ENCODE measurements at regions not wholly inside any gene's neighbourhood (a gene's known extent, or its start where the extent isn't known, plus 50 kb on each side); places are given as distances from the start of the nearest gene placed in this dataset.

GRCh38 chr15:47312161-47312560 lies 405.1 kb upstream of the SEMA6D start:
- DNase-seq (no peak), ATAC-seq (no peak)
- Histone ChIP-seq H3K9me3 (no peaks in the 10 kb centered on the region), H3K27me3 (no peaks in the 10 kb centered on the region), H3K4me3 (no peak overlapping the region), H3K36me3 (no peaks in the 10 kb centered on the region), H3K27ac (no peak overlapping the region), H3K4me1 (no peaks in the 10 kb centered on the region)
- TF ChIP-seq, protein P1, sequence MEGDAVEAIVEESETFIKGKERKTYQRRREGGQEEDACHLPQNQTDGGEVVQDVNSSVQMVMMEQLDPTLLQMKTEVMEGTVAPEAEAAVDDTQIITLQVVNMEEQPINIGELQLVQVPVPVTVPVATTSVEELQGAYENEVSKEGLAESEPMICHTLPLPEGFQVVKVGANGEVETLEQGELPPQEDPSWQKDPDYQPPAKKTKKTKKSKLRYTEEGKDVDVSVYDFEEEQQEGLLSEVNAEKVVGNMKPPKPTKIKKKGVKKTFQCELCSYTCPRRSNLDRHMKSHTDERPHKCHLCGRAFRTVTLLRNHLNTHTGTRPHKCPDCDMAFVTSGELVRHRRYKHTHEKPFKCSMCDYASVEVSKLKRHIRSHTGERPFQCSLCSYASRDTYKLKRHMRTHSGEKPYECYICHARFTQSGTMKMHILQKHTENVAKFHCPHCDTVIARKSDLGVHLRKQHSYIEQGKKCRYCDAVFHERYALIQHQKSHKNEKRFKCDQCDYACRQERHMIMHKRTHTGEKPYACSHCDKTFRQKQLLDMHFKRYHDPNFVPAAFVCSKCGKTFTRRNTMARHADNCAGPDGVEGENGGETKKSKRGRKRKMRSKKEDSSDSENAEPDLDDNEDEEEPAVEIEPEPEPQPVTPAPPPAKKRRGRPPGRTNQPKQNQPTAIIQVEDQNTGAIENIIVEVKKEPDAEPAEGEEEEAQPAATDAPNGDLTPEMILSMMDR (IDR thresholded peaks at IDR 0.05), result no peak
- intact Hi-C loops (cut with DNase I), result no loop called here
- WGBS, 2 donors, result 85 to 88% methylated on average over 3 of the region's 3 CpGs

GRCh38 chr15:47326410-47327333 lies 390.6 kb upstream of the SEMA6D start:
- DNase-seq (no peak), ATAC-seq (no peak)
- Histone ChIP-seq H3K4me1 (no peaks in the 10 kb centered on the region), H3K36me3 (no peaks in the 10 kb centered on the region), H3K4me3 (no peak overlapping the region), H3K9me3 (no peaks in the 10 kb centered on the region), H3K27me3 (peaks cover 0 to 6% (median 0%) of the 10 kb centered on the region in 7 donors), H3K27ac (no peak overlapping the region)
- intact Hi-C loops (cut with DNase I), result no loop called here
- 80% methylated on average over 5 of the region's 5 CpGs for WGBS, 2 donors
- TF ChIP-seq, protein P1 (IDR thresholded peaks at IDR 0.05), result no peak

DNA sequence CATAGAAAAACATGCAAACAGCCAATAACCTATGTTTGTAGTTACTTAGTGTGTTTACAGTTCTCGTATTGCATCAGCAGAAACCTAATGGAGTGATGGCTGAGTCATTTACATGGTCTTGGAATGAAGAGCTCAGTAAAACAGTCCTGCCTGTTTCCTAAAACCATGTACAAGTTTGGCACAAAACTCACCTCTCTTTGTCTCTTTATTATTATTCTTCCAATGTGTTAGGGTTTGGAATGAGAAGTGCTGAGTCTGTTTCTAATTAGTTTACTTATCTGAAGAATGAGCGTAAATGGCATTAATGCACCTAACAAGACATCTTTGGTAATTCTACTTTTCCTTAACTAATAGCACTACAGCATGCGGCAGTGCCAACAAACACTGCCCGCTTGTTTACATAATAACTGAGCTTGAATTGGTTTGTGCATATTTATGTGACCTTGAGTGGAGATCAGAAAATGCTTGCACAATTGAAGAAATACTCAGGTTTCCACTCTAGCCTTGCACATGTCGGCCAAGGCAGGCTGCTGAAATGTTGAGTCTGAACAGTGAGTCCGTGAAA lies 385.4 kb upstream of the SEMA6D start:
- Histone ChIP-seq H3K27me3 (peaks cover 0 to 6% (median 0%) of the 10 kb centered on the region in 7 donors), H3K4me3 (no peak overlapping the region), H3K36me3 (no peaks in the 10 kb centered on the region), H3K27ac (no peak overlapping the region), H3K9me3 (peaks cover 0 to 8% (median 0%) of the 10 kb centered on the region in 11 donors), H3K4me1 (no peaks in the 10 kb centered on the region)
- DNase-seq, result no peak
- WGBS, 2 donors, result 73 to 75% methylated on average over 6 of the region's 6 CpGs
- TF ChIP-seq, protein P1 (IDR thresholded peaks at IDR 0.05), result no peak
- no peak for ATAC-seq
- intact Hi-C loops (cut with DNase I), result no loop called here

DNA sequence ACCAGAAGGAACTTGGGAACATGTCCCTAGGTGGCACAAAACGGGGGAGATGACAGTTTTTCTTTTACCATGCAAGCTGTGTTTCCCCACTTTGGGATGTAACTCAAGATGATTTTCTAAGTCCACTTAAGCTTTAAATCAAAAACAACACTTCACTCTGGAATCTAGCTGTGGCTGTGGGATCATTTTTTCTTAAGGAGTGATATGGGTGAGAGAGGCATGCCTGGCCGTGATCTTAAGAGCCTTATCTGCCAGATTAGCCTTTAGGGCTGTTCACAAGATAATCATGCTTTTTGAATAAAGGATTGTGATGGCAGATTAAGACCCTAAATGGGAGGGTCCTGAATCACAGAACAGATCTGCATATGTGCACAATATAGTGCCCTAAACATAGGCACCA lies 384.8 kb upstream of the SEMA6D start:
- Histone ChIP-seq H3K4me3 (no peak overlapping the region), H3K27ac (no peak overlapping the region), H3K9me3 (peaks cover 0 to 8% (median 0%) of the 10 kb centered on the region in 11 donors), H3K27me3 (peaks cover 0 to 6% (median 0%) of the 10 kb centered on the region in 7 donors), H3K36me3 (no peaks in the 10 kb centered on the region), H3K4me1 (no peaks in the 10 kb centered on the region)
- no peak for DNase-seq
- intact Hi-C loops (cut with DNase I), result no loop called here
- no peak for ATAC-seq
- 61 to 62% methylated on average over 2 of the region's 2 CpGs for WGBS, 2 donors
- TF ChIP-seq, protein P1 (IDR thresholded peaks at IDR 0.05), result no peak

Data from heart right ventricle (tissue), 16 donors.